ENCODE measurements at regions not wholly inside any gene's neighbourhood (a gene's known extent, or its start where the extent isn't known, plus 50 kb on each side); places are given as distances from the start of the nearest gene placed in this dataset.
"Not testable (repeated sequence)": the region's sequence is repeated elsewhere in the genome, so short reads cannot be mapped to it uniquely, and the experiment has no call there.

- no peak for DNase-seq
Measured at GRCh38 chr13:111561091-111561781, 240.8 kb downstream of the TEX29 start.

GRCh38 chr13:111562716-111563115 lies 242.3 kb downstream of the TEX29 start:
- no peak for DNase-seq

- DNase-seq: no peak
Measured at GRCh38 chr13:111564606-111565005, 244.2 kb downstream of the TEX29 start.

GRCh38 chr13:111565400-111565799 lies 245.0 kb downstream of the TEX29 start:
- no peak for DNase-seq

- DNase-seq: no peak
Measured at GRCh38 chr13:111566567-111566966, 246.1 kb downstream of the TEX29 start.

GRCh38 chr13:111567637-111568036 lies 247.2 kb downstream of the TEX29 start:
- no peak for DNase-seq

DNA sequence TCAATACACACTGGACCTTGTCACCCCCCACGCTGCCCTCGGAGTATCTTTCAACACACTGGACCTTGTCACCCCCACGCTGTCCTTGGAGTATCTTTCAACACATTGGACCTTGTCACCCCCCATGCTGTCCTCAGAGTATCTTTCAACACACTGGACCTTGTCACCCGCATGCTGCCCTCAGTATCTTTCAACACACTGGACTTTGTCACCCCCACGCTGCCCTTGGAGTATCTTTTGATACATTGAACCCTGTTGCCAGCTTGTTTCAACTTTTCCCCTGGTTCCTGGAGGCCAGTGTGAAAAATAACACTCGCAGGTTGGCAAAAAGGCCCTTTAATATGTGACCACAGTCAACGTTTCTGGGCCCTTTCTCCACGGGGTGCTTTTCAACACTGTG lies 247.8 kb downstream of the TEX29 start:
- DNase-seq: no peak

DNA sequence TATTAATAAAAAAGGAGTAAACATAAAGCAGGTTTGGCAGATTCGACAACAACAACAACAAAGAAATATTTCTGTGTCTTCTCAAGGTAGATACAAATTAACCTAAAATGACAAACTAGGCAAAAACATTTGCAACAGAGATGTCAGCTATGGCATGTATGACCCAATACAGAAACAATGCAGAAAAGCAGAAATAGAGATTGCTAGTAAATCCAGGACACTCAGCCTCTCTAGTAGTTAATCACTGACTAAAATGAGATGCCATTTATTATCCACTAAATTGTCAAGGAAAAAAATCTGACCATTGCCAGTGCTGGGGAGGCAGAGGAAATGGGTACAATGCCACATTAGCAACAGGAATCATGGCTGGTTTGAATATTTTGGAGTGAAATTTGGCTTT lies 250.5 kb downstream of the TEX29 start:
- no peak for DNase-seq

- no peak for DNase-seq
Measured at GRCh38 chr13:111572956-111573761, 252.7 kb downstream of the TEX29 start.

DNA sequence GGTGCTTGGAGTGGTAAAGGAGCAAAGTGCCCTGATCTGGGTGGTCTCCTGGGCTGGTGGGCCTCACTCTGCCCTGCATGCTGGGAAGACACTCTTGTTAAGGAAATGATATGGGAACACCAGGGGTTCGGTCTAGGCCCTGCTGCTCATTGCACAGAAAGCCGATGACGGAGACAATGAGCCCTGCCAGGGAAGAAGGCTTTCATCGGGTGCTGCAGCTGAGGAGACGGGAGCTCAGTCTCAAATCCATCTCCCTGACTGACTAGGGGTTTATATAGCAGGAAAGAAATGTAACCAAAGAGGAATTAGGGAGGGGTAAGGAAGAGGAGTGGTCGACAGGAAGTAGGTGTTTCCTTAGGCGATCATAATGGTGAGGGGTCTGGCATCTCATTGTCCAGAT lies 253.4 kb downstream of the TEX29 start:
- no peak for DNase-seq

GRCh38 chr13:111575276-111575675 lies 254.8 kb downstream of the TEX29 start:
- DNase-seq: no peak

DNA sequence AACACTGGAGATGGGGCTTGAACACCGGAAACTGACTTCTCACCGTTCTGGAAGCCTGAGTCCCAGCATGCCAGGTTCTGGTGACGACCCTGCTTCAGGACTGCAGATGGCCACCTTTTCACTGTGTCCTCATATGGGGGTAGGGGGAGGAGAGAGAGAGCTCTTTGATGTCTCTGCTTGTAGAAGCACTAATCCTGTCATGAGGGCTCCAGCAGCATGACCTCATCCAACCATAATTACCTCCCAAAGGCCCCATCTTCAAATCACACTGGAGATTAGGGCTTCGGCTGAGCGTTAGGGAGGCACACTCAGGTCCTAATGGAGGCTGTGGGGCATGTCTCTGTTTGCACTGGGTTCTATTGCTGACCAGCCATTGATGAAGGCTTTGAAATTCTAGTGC lies 255.3 kb downstream of the TEX29 start:
- no peak for DNase-seq

GRCh38 chr13:111577208-111577828 lies 256.9 kb downstream of the TEX29 start:
- DNase-seq: no peak

DNA sequence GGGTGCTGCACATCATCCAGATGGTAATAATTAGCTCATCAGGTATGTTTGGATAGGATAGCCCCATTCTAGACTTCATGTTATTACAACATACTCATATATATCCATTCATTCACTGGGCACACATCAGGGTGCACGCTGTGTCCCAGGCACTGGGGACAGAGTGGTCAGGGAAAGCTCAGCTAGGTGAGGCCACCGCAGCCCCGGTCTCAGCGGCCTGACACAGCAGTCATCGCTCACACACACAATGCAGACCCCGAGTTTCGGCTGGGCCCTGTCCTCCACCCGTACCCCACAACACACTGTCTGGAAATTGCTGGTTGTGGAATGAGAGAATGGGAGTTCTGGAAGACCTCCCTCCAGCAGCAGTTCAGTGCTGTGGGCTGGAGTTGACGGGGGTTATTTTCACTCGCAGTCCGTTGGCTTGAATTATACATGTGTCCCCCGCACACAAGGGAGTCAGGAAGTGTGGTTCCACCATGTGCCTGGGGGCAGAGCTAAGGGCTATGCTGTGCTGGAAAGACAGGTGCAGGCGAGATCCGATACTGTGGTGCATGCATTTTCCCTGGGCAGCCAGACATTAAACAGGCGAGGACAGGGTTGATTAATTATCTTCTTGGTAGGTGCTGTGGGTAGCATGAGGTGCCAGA lies 257.6 kb downstream of the TEX29 start:
- no peak for DNase-seq

- DNase-seq: no peak
Measured at GRCh38 chr13:111584101-111584672, 263.7 kb downstream of the TEX29 start.

DNA sequence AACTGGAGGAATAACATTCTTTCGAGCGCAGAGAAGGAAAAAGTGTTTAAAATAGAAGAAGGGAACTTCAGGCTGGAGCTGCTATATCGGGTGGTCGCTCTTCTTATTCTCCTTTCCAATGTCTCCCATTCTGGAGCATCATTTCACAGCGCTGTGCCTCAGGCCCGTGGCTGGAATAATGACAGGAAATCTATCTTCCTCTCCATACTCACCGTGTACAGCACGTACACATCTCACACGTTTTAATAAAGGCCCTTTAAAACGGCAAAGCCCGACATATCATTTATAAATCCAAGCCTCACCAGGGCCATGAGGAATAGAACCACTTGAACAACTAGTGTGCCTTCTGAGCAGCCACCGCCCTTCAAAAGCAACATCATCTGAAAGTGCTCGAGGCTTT lies 264.4 kb downstream of the TEX29 start:
- no peak for DNase-seq

- no peak for DNase-seq
Measured at GRCh38 chr13:111586291-111586690, 265.8 kb downstream of the TEX29 start.

GRCh38 chr13:111587249-111587648 lies 266.8 kb downstream of the TEX29 start:
- DNase-seq: no peak

GRCh38 chr13:111589321-111589720 lies 268.9 kb downstream of the TEX29 start:
- no peak for DNase-seq

DNA sequence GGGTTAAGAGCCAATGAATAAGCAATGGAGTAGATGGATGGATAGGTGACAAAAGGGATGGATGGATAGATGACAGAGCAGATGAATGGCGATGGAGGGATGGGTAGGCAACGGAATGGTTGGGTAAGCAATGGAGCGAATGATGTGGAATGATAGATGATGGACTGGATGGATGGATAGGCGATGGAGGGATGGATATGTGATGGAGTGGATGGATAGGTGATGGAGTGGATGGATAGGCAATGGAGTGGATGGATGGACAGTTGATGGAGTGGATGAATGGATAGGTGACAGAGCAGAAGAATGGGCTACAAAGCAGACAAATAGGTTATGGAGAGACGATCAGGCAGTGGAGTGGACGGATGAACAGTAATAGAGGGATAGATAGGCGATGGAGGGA lies 269.6 kb downstream of the TEX29 start:
- DNase-seq: no peak

- no peak for DNase-seq
Measured at GRCh38 chr13:111590796-111591195, 270.4 kb downstream of the TEX29 start.

GRCh38 chr13:111593490-111593889 lies 273.0 kb downstream of the TEX29 start:
- DNase-seq: not testable (repeated sequence)

DNA sequence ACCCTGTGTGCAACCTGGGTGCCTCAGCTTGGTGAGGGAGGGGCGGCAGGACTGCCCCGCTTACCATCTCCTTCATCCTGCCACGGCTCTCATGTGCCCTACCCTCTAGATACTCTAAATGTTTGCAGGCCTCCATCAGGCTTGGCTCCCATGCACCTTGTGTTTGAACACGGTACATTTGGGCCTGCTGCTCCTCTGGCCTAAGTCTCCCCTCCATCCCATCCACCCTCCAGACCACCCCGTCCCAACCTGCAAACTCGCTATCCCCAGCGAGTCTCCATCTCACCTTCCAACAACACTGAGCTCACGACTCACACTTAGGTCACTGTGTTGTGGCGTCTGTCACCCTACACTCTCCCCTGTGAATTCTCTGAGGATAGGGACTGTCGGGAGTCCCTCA lies 274.2 kb downstream of the TEX29 start:
- no peak for DNase-seq

All from HCEC 1CT (cell line).